Trophoblast cell (in vitro differentiated cells and primary cell): ENCODE measurements at regions not wholly inside any gene's neighbourhood (a gene's known extent, or its start where the extent isn't known, plus 50 kb on each side); places are given as distances from the start of the nearest gene placed in this dataset.

Experiments
- DNase-seq, 2 donors: peaks; one replicate each; pipeline ENCODE4 v3.0.0-alpha.2; 2016
- H2AFZ ChIP-seq: 2 replicates; pipeline ENCODE4 v1.6.1; 2013; ENCODE audit warnings: low read length, moderate library complexity, mild to moderate bottlenecking; ENCODE audit not compliant: insufficient read depth, poor library complexity
- H2AK5ac ChIP-seq: 2 replicates; pipeline ENCODE4 v1.6.1; 2013; ENCODE audit warnings: mild to moderate bottlenecking, low read length
- H2BK120ac ChIP-seq: 2 replicates; pipeline ENCODE4 v1.6.1; 2013; ENCODE audit warnings: low read length, mild to moderate bottlenecking, moderate library complexity; ENCODE audit not compliant: insufficient read depth, poor library complexity
- H2BK12ac ChIP-seq: 2 replicates; pipeline ENCODE4 v1.6.1; 2013; ENCODE audit warnings: mild to moderate bottlenecking, low read length, moderate library complexity
- H2BK5ac ChIP-seq: 2 replicates; pipeline ENCODE4 v1.6.1; 2013; ENCODE audit warnings: low read length, low read depth, moderate library complexity, mild to moderate bottlenecking; ENCODE audit not compliant: poor library complexity
- H3K14ac ChIP-seq: 2 replicates; pipeline ENCODE4 v1.6.1; 2013; ENCODE audit warnings: mild to moderate bottlenecking, low read length
- H3K18ac ChIP-seq: 2 replicates; pipeline ENCODE4 v1.6.1; 2013; ENCODE audit warnings: mild to moderate bottlenecking, low read length
- H3K23ac ChIP-seq: 2 replicates; pipeline ENCODE4 v1.6.1; 2013; ENCODE audit warnings: low read length
- H3K27ac ChIP-seq: 2 replicates; pipeline ENCODE4 v1.5.1; 2013; ENCODE audit warnings: low read depth, mild to moderate bottlenecking, inconsistent platforms, low read length, moderate library complexity
- H3K27me3 ChIP-seq: 2 replicates; pipeline ENCODE4 v1.6.1; 2013; ENCODE audit warnings: inconsistent platforms, mild to moderate bottlenecking, low read length, moderate library complexity; ENCODE audit not compliant: insufficient read depth
- H3K36me3 ChIP-seq, 2 experiments: 1 replicate in 1 of 2; 2 replicates in 1 of 2; pipeline ENCODE4 v1.6.1; 2013; ENCODE audit warnings: low read length in 2 of 2, mild to moderate bottlenecking in 2 of 2, moderate library complexity in 1 of 2; ENCODE audit not compliant: insufficient read depth in 2 of 2, control insufficient read depth in 1 of 2
- H3K4ac ChIP-seq: 2 replicates; pipeline ENCODE4 v1.6.1; 2013; ENCODE audit warnings: low read depth, mild to moderate bottlenecking, low read length, moderate library complexity
- H3K4me1 ChIP-seq, 2 experiments: 1 replicate in 1 of 2; 2 replicates in 1 of 2; pipeline ENCODE4 v1.6.1; 2013; ENCODE audit warnings: low read length in 2 of 2, mild to moderate bottlenecking in 2 of 2, moderate library complexity in 1 of 2; ENCODE audit not compliant: insufficient read depth in 2 of 2, control insufficient read depth in 1 of 2
- H3K4me2 ChIP-seq: 2 replicates; pipeline ENCODE4 v1.6.1; 2013; ENCODE audit warnings: inconsistent platforms, mild to moderate bottlenecking, low read length, moderate library complexity
- H3K4me3 ChIP-seq: 2 replicates; pipeline ENCODE4 v1.5.1; 2013; ENCODE audit warnings: mild to moderate bottlenecking, low read depth, low read length, inconsistent platforms
- H3K79me1 ChIP-seq: one replicate; pipeline ENCODE4 v1.6.1; 2013; ENCODE audit warnings: low read length
- H3K79me2 ChIP-seq: 2 replicates; pipeline ENCODE4 v1.6.1; 2013; ENCODE audit warnings: low read length, mild to moderate bottlenecking; ENCODE audit not compliant: control insufficient read depth, insufficient read depth, poor library complexity
- H3K9ac ChIP-seq: 2 replicates; pipeline ENCODE4 v1.6.1; 2013; ENCODE audit warnings: mild to moderate bottlenecking, low read length
- H3K9me3 ChIP-seq: 2 replicates; pipeline ENCODE4 v1.6.1; 2013; ENCODE audit warnings: low read depth, mild to moderate bottlenecking, control low read depth, inconsistent platforms, low read length; ENCODE audit not compliant: insufficient read depth
- H4K12ac ChIP-seq: 2 replicates; pipeline ENCODE4 v1.6.1; 2013; ENCODE audit warnings: low read depth, mild to moderate bottlenecking, low read length, moderate library complexity
- H4K8ac ChIP-seq: 2 replicates; pipeline ENCODE4 v1.6.1; 2013; ENCODE audit warnings: low read depth, mild to moderate bottlenecking, low read length, moderate library complexity
- H4K91ac ChIP-seq: one replicate; pipeline ENCODE4 v1.6.1; 2013; ENCODE audit warnings: low read depth, mild to moderate bottlenecking, low read length, moderate library complexity
- WGBS: extraction: QIAGEN DNeasy Blood & Tissue Kit; methylation state at CpG from one replicate; pipeline ENCODE4 v1.1.7; 2013; ENCODE audit warnings: missing lambda C conversion rate; ENCODE audit not compliant: insufficient read length, insufficient coverage; ENCODE audit errors: extremely low coverage; 5-methylcytosine and 5-hydroxymethylcytosine counted together

GRCh38 chr12:91657032-91657431, 474.4 kb upstream of the DCN start:
- no peaks in the 10 kb centered on the region for H3K27me3 ChIP-seq
- no peak overlapping the region for H4K12ac ChIP-seq
- no peak overlapping the region for H3K18ac ChIP-seq
- no peaks in the 10 kb centered on the region for H3K9me3 ChIP-seq
- WGBS, result no CpG with 5 or more reads among the region's 3 CpGs
- no peak for DNase-seq
- no peak overlapping the region for H3K23ac ChIP-seq
- no peak overlapping the region for H4K91ac ChIP-seq
- no peak overlapping the region for H2BK5ac ChIP-seq
- H3K79me2 ChIP-seq, result no peaks in the 10 kb centered on the region
- no peak overlapping the region for H2AK5ac ChIP-seq
- H3K9ac ChIP-seq, result no peak overlapping the region
- no peak overlapping the region for H2BK120ac ChIP-seq
- H3K4me2 ChIP-seq, result no peak overlapping the region
- no peak overlapping the region for H3K4me3 ChIP-seq
- H3K27ac ChIP-seq, result no peak overlapping the region
- H3K14ac ChIP-seq, result no peak overlapping the region
- no peak overlapping the region for H4K8ac ChIP-seq
- no peaks in the 10 kb centered on the region for H3K4me1 ChIP-seq
- H3K79me1 ChIP-seq, result no peaks in the 10 kb centered on the region
- no peak overlapping the region for H2BK12ac ChIP-seq
- no peak overlapping the region for H3K4ac ChIP-seq
- no peak overlapping the region for H2AFZ ChIP-seq
- no peaks in the 10 kb centered on the region for H3K36me3 ChIP-seq

- Histone ChIP-seq H3K18ac (no peak overlapping the region), H4K12ac (no peak overlapping the region), H2AFZ (no peak overlapping the region), H3K27ac (no peak overlapping the region), H3K4me2 (no peak overlapping the region), H2BK120ac (no peak overlapping the region), H3K36me3 (no peaks in the 10 kb centered on the region), H3K23ac (no peak overlapping the region), H3K79me2 (no peaks in the 10 kb centered on the region), H2BK12ac (no peak overlapping the region), H3K4me3 (no peak overlapping the region), H2BK5ac (no peak overlapping the region), H3K9ac (no peak overlapping the region), H3K27me3 (no peaks in the 10 kb centered on the region), H3K9me3 (no peaks in the 10 kb centered on the region), H4K8ac (no peak overlapping the region), H3K4me1 (no peaks in the 10 kb centered on the region), H2AK5ac (no peak overlapping the region), H4K91ac (no peak overlapping the region), H3K14ac (no peak overlapping the region), H3K4ac (no peak overlapping the region), H3K79me1 (no peaks in the 10 kb centered on the region)
- DNase-seq, result no peak
- WGBS, result no CpG with 5 or more reads among the region's 3 CpGs
These were observed 473.3 kb upstream of the DCN start for GRCh38 chr12:91655966-91656365.

- no peak overlapping the region for H2BK12ac ChIP-seq
- no peak overlapping the region for H3K9ac ChIP-seq
- H3K9me3 ChIP-seq, result no peaks in the 10 kb centered on the region
- H3K23ac ChIP-seq, result no peak overlapping the region
- H3K79me2 ChIP-seq, result no peaks in the 10 kb centered on the region
- no peak overlapping the region for H4K8ac ChIP-seq
- no peak overlapping the region for H3K4me2 ChIP-seq
- no peaks in the 10 kb centered on the region for H3K4me1 ChIP-seq
- no peak overlapping the region for H2AK5ac ChIP-seq
- no peak overlapping the region for H2AFZ ChIP-seq
- no peak overlapping the region for H3K27ac ChIP-seq
- H2BK120ac ChIP-seq, result no peak overlapping the region
- H3K4ac ChIP-seq, result no peak overlapping the region
- H3K36me3 ChIP-seq, result no peaks in the 10 kb centered on the region
- no peaks in the 10 kb centered on the region for H3K79me1 ChIP-seq
- no peak for DNase-seq
- H2BK5ac ChIP-seq, result no peak overlapping the region
- H3K27me3 ChIP-seq, result no peaks in the 10 kb centered on the region
- H4K91ac ChIP-seq, result no peak overlapping the region
- no CpG with 5 or more reads among the region's 3 CpGs for WGBS
- no peak overlapping the region for H3K4me3 ChIP-seq
- H3K14ac ChIP-seq, result no peak overlapping the region
- no peak overlapping the region for H3K18ac ChIP-seq
- H4K12ac ChIP-seq, result no peak overlapping the region
These were observed 471.5 kb upstream of the DCN start for GRCh38 chr12:91654087-91654486.

GRCh38 chr12:91651728-91652127, 469.1 kb upstream of the DCN start:
- H3K9me3 ChIP-seq, result no peaks in the 10 kb centered on the region

More at GRCh38 chr12:91651728-91652127, 469.1 kb upstream of the DCN start:
- Histone ChIP-seq H2BK5ac (no peak overlapping the region), H3K36me3 (no peaks in the 10 kb centered on the region), H2AFZ (no peak overlapping the region), H4K8ac (no peak overlapping the region), H3K9ac (no peak overlapping the region), H3K4me3 (no peak overlapping the region), H4K12ac (no peak overlapping the region), H2AK5ac (no peak overlapping the region), H4K91ac (no peak overlapping the region), H3K27me3 (no peaks in the 10 kb centered on the region), H3K4ac (no peak overlapping the region), H3K4me1 (no peaks in the 10 kb centered on the region), H3K4me2 (no peak overlapping the region), H3K27ac (no peak overlapping the region), H3K18ac (no peak overlapping the region), H2BK12ac (no peak overlapping the region), H3K14ac (no peak overlapping the region), H2BK120ac (no peak overlapping the region), H3K79me1 (no peaks in the 10 kb centered on the region), H3K79me2 (no peaks in the 10 kb centered on the region), H3K23ac (no peak overlapping the region)
- no peak for DNase-seq
